ENCODE measurements at regions not wholly inside any gene's neighbourhood (a gene's known extent, or its start where the extent isn't known, plus 50 kb on each side); places are given as distances from the start of the nearest gene placed in this dataset.
"Not testable (repeated sequence)": the region's sequence is repeated elsewhere in the genome, so short reads cannot be mapped to it uniquely, and the experiment has no call there.

DNA sequence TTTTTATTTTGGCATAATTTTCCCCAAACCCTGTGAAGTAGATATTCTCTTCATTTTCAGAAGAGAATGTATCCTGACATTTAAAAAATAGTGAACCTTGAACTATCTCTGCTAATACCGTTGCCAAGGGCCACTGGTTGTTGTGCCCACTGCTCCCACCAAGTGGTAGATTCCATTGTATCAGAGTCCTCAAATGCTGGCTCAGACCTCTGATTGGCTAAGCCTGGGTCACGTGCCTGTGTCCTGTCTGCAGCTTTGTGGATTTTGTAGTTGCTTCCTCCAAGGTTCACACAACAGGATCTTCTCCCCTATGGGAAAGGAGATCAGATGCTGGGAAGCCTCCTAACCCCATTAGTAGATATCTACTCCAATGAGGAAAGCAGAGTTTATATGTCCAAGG, 104.8 kb upstream of the CASK start:
- peak in 1 of 2 donors; percentile 26 for DNase-seq

DNA sequence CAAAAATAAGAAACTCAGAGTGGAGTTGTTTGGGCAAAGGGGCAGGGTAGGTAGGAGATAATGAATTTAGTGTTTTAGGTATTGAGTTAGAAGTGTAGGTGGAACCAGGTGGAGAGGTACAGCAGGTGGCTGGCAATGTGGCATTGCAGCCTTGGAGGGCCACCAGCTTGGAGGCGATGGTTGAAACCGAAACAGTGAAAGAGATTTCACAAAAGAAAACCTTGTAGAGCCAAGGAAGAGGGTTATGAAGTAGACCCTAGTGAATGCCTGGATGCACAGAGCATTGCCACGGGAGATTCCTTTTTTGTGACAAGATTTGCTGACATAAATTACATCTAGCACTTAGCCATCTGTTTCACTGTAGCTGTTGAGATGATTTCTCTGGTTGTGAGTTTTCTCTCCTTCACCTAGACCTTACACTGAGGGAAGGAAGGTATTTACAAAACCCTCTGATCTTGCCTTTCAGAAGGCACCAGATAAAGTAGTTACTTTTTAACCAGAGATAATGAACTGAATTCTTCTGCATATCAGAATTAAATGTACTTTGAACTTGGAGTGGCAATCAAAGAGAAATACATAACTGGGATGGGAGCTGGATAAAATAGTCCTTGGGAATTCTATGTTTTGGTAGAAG, 104.1 kb upstream of the CASK start:
- intact Hi-C loops (cut with DNase I, micrococcal nuclease) = no loop called here
- ATAC-seq = peak; percentile 92
- no peak for DNase-seq

More for the DNA sequence above, 104.8 kb upstream of the CASK start:
- intact Hi-C loops (cut with DNase I, micrococcal nuclease) = no loop called here
- peak; percentile 60 for ATAC-seq

DNA sequence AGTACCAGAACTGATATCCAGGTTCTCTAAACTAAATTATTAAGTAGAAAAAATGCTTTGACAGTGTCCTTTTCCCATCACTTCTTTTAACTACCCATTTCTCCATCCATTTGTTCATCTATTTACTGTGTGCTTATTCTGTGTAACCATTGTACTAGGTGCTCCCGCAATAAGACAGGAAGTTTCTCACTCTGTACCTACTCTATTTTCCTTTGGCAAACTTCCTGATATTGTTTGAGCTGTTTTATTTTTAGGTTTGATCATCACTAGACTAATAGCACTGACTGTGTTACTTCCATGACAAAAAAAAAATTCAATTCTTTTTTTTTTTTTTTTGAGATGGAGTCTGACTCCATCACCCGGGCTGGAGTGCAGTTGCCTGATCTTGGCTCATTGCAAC, 102.5 kb upstream of the CASK start:
- peak; percentile 55 for ATAC-seq
- intact Hi-C loops (cut with DNase I, micrococcal nuclease) = no loop called here

DNA sequence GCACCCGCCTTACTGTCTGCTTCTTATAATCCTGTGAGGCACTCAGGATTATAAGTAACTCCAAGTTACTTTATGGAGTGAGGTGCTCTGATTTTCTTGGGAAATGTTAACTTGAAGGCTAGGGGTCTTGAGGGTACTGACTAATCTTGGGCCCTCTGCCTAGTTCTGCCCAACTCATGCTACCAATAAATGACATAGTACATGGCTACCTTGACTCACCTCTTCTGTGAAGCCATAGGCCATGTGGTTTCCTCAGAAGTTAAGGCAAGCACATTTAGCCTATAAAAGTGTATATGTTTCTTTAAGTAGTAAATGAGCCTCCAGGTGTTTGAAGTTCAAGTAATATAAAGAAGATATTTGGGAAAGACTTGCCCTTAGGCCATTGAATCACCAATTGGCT, 99.8 kb upstream of the CASK start:
- intact Hi-C loops (cut with DNase I, micrococcal nuclease) = no loop called here
- DNase-seq (no peak), ATAC-seq (no peak)

More for the DNA sequence above, 102.5 kb upstream of the CASK start:
- no peak for DNase-seq

DNA sequence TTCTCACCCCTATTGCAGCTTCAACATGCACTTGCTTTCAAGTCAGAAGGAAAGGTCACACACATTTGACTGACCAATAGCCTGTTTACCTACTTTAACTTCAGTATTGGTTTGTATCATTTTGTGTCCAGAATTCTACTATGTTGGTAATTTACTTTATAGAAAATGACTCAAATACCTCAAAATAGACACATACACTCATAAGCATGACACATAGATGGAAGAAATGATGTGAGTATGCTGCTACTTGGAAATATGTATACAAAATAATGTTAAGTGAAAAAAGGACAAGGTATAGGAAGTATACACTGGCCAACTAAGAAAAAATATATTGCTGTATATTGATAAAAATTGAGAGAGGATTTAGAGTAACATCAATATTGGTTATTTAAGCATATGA, 98.8 kb upstream of the CASK start:
- intact Hi-C loops (cut with DNase I, micrococcal nuclease) = no loop called here
- DNase-seq (no peak), ATAC-seq (no peak)

DNA sequence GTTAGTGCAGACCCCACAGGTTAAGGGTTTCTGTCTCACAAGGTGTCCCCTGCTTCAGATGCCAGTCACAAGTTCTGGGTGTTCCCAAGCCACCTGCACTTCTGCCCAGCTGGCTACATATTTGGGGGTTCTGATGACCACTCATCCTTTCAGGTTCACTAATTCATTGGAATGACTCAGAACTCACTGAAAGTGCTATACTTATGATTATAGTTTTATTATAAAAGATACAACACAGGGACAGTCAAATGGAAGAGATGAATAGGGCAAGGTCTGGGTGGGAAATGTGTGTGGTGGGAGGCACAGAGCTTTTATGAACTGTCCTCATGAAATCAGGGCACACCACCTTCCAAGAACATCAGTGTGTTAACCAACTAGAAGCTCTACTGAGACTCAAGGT, 97.7 kb upstream of the CASK start:
- DNase-seq (no peak), ATAC-seq (no peak)
- intact Hi-C loops (cut with DNase I, micrococcal nuclease) = no loop called here

DNA sequence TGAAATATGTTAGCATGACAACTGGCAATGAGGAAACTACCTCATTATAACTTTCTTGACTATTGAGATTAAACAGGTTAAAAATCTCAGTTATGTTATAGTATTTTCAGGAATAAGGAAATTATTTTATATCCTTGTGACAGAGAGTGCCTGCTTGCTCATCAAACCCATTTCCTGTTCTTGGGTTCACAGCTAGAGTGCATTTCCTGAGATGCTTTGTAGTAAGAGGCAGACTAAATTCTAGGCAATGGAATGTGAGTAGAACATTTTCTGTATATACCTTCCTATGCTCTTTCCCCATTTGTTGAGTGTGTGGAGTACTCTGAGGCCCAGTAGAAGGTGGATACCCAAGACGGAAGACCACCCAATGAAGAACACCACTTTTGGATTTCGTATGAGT, 96.9 kb upstream of the CASK start:
- intact Hi-C loops (cut with DNase I, micrococcal nuclease) = no loop called here
- ATAC-seq (no peak), DNase-seq (no peak)

DNA sequence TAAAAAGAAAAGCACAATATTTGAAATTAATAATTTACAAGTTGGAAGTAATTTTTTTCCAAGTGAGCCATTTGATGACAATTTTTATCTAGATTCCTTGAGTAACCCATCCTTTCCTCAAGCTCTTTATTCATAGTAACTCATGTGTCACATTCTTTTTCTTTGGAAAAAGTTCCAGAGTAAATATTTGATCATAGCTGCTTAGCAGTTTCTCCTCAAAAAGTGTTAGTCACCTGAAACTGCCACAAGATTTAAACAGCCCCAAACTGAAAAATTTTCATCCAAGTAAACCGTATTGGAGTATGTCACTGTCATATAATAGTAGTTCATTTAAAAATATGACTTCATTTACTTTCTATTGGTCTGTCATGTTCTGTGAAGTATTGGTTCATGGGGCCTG, 94.6 kb upstream of the CASK start:
- intact Hi-C loops (cut with DNase I, micrococcal nuclease) = no loop called here
- ATAC-seq (no peak), DNase-seq (no peak)

DNA sequence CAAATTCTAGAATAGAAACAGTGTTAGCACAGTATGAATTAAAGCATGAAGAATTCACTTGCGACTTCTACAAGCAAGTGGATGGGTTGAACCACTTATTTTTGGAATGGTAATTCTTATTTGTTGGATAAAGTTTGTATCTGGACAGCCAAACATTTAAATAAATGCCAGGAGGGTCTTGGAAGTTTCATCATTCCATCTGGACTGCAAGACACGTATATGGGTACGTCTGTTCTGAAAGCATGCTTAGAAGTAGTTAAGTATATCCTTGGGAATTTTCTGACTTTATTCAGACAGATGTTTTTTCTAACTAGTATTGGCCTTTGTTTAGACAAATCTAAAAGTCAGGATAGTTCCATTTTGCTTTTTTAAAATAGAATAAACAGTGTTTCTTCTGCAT, 77.5 kb upstream of the CASK start:
- ATAC-seq (no peak), DNase-seq (no peak)
- intact Hi-C loops (cut with DNase I, micrococcal nuclease) = no loop called here

DNA sequence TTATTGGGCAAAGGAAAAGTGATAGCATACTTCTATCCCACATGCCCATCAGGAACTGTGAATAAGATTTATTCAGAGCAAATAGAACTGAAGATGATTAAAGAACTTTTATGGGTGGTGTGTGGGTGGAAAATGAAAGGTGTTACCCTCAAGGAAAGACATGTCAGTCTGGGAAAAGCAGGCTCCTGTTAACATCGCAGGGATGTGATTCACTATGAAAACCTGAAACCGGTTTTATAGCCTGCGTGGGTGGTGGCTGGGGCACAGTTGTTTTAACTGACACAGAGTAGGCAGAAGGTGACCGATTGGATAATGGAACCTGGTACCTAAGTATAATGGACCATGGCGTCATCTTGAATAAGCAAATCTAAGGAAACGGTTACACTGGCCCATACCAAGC, 61.3 kb upstream of the CASK start:
- intact Hi-C loops (cut with DNase I, micrococcal nuclease) = no loop called here
- peak; percentile 84 for ATAC-seq
- DNase-seq = peak in 1 of 2 donors; percentile 38

DNA sequence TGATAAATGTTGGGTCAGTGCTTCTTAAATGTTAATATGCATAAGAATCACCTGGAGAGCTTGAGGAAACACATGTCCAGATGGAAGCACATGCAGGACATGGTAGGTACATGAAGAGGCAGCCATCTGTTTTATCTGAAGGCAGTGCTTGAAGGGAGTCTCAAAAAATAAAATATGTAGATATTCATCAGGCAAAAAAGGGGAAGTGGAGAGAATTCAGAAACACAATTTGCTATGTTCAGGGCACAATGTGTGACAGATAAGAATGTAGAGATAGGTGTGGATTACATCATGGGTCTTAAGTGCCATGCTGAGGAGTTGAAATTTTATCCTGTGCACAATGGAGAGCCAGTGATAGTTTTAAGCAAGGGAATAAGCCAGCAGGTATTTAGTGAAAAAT, 59.6 kb upstream of the CASK start:
- intact Hi-C loops (cut with DNase I, micrococcal nuclease) = no loop called here
- ATAC-seq (no peak), DNase-seq (no peak)

DNA sequence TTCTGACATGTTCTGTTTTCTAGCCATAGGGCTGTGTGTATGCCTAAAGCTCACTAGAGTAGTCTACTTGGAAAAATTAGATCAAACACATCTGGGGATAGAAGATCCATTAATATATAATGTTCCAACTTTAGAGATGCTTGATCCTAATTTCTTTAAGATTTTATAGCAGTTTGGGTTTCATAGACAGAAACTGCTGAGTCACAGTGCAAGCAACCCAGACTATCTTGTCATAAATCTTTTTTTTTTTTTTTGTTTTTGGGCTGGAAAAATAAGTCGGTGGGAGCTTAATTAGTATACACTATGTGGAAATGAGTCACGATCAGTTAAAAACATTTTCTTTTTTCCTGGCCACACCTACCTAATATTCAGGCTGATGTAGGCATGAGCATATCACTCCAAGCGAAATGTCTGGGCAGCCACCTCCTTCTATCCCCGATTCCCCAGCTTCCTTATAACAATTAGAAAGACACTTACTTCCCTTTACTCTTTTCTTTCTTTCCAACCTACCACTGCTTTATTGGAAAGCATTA, 58.2 kb upstream of the CASK start:
- no peak for DNase-seq
- ATAC-seq = no peak
- intact Hi-C loops (cut with DNase I, micrococcal nuclease) = no loop called here

DNA sequence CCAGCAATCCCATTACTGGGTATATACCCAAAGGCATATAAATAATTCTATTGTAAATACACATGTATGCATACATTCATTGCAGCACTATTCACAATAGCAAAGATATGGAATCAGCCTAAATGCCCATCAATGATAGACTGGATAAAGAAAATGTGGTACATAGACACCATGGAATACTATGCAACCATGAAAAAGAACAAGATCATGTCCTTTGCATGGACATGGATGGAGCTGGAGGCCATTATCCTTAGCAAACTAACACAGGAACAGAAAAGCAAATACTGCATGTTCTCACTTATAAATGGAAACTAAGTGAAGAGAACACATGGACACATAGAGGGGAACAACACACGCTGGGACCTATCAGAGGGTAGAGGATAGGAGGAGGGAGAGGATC, 51.3 kb upstream of the CASK start:
- ATAC-seq; intact Hi-C loops (cut with DNase I, micrococcal nuclease); DNase-seq: not testable (repeated sequence)

DNA sequence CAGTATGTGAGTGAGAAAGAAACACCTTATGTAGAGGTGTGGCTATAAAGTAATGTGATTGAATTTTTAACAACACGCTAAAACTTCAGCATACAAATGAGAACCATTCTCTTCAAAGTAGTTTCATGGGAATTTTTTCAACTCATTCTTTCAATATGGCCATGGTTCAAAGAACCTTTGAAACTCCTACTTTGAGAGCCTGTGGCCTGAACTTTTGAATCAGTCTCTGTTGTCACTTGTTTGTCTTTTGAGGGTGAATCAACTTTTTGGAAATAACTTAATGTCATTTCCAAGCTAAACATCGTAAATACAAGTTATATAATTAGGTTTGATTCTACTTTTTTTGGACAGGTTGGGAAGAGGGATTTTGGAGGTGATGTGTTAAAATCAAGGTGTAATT, 49.9 kb upstream of the CASK start:
- intact Hi-C loops (cut with DNase I, micrococcal nuclease) = no loop called here
- DNase-seq = no peak
- ATAC-seq = no peak

All from left colon (tissue), 2 donors.